SKM-1 (cell line): ENCODE measurements at regions not wholly inside any gene's neighbourhood (a gene's known extent, or its start where the extent isn't known, plus 50 kb on each side); places are given as distances from the start of the nearest gene placed in this dataset.
"Not testable (repeated sequence)": the region's sequence is repeated elsewhere in the genome, so short reads cannot be mapped to it uniquely, and the experiment has no call there.

Source experiments
- DNase-seq: peaks from one replicate; lab custom pipeline; 2025; ENCODE audit not compliant: unreplicated experiment; lab: John Stamatoyannopoulos, UW

DNA sequence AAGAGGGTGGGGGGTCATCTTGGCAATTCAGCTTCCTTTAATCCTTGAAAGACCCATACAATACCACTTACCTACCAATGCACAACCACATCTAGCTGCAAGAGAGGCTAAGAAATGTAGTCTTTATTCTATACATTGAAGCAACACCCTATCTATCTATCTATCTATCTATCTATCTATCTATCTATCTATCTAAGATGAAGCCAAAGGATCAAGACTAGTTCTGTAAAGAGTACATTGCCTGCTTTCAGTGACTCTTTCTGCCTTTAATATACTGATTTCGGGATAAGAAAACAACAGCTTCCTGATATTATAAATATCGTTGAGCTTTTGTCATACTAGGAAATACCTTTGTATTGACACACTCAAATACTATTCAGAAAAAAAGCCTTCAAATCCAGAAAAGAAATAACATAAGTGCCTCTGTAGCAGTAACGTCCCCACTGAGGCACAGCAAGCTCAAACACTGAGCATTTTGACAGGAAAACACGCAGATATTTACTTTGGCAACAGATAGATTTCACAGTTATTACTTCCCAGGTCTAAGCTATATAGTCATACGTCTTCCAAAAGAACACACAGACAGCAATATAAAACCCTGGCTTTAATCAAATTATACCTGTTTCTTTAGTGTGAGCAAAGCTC is 139.4 kb upstream of the SERTAD2 start:
- no peak for DNase-seq

DNA sequence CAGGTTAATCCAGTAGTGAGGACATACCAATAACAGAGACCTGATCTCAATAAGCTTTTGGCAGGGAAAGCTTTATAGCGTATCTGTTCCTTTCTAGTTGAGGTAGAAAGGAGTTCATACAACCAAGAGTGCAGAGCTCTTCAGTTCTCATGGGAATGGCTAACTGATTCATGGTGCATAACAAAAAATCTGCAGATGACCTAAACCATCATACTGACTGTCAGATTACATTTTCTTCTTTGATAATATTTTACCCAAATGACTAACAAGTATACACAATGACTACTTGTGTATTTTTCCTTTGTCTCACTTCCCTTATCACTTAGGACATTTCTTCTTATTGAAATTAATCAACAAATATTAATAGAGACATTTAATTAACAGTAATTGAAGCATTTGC is 140.0 kb upstream of the SERTAD2 start:
- DNase-seq = no peak

- DNase-seq = no peak
Observed at GRCh38 chr2:64794426-64794995, 140.8 kb upstream of the SERTAD2 start.

GRCh38 chr2:64795024-64795592 is 141.4 kb upstream of the SERTAD2 start:
- DNase-seq = no peak

- DNase-seq = no peak
Observed at GRCh38 chr2:64796926-64797325, 143.2 kb upstream of the SERTAD2 start.

DNA sequence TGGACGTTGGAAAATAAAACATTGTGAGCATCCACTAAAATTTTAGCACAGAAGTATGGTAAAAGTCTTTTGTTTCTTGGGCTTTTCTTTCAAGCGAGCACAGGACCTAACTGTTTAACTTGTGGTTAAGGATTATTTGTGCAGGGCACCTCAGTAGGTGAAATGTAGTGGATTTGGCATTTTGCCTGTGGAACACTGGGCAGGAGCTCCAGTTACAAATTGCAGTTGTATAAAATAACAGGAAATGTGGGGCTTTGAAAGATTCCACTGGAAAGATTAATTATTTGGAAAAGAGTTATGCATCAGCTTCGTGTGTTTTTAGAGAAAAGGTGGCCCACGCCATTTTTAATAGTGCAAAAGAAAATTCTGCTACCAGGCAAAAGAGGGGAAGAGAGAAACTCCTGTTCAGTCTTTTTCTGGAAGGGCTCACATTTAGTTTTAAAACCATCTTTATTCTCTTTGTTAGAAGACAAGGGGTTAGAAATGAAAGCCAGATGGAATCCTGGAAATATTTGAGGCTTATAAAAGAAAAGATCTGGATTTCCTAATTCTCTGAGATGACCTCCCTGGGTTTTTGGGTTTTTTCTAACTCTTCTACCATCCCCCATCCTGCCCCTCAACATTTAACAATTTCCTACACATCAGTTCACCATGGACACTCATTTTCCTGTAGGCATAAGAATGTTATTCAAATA is 144.3 kb upstream of the SERTAD2 start:
- DNase-seq = no peak

- DNase-seq = no peak
Observed at GRCh38 chr2:64799592-64800252, 146.0 kb upstream of the SERTAD2 start.

DNA sequence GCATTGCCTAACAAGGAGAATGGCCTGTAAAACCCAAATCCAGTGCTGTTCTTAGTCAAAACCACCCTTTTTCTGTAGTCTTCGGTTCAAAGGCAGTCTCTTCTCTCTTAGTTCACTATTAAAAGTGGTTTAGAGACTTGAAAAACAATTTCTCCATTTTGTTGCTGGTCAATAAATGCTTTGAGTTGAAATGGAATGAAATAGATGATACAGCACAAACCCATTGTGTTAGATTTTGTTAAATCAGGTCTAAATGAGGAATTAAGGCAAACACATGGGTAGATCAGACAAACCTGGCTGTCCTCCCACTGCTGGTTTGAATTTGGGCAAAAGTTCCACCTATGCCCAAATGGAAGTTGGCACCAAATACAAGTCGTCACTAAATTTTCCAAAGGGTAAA is 150.1 kb upstream of the SERTAD2 start:
- no peak for DNase-seq

DNA sequence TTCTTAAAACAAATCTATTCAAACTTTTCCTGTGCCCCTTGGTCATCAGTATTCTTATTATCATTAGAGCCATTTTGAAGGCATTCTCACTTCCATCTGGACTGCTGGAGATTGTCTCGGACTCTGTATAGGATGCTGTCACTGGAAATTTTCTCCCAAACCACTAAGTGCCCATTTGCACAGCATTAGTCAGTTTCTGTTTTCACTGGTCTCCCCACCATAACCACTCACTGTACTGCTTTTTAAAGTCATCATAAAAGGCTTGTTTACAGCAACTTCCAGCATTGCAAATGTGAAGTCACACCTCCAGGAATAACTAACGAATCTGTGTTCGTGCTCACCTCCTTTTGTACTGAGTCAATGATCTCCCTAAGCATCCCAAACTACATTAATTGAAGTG is 150.9 kb upstream of the SERTAD2 start:
- no peak for DNase-seq

DNA sequence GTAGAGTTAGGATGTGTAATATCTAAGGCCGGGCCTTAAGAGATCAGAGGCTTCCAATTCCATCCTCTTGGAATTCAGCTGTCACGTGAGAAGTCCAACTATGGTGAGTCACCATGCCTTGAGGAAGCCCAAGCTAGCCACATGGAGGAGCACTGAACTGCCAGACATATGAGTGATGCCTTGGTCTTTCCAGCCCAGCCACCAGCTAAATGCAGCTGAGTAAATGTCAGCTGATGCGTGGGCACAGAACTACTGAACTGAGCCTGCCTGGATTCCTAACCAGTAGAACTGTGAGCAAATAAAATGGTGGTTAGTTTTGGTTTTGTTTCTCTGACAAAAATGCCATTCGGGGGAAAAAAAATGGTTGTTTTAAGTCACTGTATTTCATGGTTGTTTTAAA is 153.7 kb upstream of the SERTAD2 start:
- DNase-seq = no peak

DNA sequence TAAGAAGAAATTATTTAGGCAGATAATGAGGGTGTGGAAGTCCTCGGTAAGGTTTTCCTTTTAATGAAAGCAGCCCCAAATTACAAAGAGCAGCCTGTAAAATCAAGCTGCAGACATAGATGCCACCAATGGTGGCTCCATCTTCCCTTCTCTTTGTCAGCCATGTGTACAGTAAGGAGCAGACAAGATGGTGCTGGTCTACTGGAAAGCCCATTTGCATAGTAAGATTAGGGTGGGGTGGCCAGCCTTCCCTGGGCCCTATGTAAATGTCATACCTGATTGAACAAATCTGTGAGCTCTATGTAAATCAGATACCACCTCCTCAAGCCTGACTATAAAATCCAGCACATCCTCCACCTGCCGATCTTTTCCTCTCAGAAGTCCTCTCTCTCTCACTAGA is 154.4 kb upstream of the SERTAD2 start:
- DNase-seq = no peak

DNA sequence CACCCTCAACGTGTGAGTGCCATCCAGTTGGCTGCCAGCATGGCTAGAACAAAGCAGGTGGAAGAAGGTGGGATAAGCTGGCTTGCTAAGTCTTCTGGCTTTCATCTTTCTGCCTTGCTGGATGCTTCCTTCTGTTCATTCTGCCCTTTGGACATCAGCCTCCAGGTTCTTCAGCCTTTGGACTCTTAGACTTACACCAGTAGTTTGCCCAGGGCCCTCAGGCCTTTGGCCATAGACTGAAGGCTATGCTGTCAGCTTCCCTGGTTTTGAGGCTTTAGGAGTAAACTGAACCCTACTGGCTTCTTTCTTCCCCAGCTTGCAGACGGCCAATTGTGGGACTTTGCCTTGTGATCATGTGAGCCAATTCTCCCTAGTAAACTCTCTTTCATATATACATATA is 155.0 kb upstream of the SERTAD2 start:
- DNase-seq = no peak

DNA sequence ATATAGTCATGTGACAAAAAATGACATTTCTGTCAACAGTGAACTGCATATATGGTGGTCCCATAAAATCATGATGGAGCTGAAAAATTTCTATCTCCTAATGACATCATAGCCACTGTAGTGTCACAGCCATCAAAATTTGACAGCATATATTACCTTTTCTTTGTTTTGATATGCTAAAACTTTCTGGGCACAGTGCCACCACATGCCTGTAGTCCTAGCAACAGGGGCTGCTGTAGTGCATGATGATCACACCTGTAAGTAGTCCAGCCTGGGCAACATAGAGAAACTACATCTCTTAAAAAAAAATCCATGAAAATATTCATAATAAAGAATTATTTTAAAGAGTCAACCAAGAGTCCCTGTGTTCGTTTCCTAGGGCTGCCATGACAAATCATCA is 155.5 kb upstream of the SERTAD2 start:
- DNase-seq = no peak

DNA sequence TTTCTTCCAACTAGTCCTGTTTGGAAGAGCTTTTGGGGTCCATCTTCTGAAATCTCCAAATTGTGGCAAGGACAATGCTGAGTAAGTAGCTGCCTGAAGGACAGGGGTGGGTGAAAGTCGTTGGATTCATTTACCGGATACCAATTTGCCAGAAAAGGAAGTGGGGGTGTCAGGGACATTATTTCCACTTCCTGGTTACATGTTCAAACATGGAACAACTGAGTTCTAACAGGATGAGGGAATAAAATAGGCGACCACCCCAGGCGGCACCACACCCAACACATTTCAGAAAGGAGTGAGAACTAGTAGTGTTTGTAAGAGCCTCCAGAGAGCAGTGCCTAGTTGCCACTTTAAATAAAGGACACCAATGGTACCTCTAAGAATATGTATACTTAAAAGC is 158.6 kb upstream of the SERTAD2 start:
- DNase-seq = no peak

- DNase-seq = no peak
Observed at GRCh38 chr2:64814007-64814406, 160.3 kb upstream of the SERTAD2 start.

DNA sequence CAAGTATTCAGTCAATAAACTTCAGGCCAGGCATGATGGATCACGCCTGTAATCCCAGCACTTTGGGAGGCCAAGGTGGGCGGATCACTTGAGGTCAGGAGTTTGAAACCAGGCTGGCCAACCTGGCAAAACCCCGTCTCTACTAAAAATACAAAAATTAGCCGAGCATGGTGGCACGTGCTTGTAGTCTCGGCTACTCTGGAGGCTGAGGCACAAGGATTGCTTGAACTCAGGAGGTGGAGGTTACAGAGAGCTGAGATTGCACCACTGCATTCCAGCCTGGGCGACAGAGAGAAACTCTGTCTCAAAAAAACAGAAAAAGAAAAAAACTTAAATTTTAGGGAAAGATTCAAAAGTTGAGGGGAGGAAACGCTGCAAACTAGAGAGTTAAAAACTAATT is 162.8 kb upstream of the SERTAD2 start:
- not testable (repeated sequence) for DNase-seq

DNA sequence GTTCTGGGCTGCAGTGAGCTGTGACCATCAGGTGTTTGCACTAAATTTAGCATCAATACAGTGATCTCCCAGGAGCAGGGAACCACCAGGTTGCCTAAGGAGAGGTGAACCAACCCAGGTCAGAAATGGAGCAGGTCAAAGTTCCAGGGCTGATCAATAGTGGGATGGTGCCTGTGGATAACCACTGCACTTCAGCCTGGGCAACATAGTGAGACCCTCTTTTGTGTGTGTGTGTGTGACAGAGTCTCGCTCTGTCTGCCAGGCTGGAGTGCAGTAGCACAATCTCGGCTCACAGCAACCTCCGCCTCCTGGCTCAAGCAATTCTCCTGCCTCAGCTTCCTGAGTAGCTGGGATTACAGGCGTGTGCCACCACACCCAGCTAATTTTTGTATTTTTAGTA is 163.7 kb upstream of the SERTAD2 start:
- no peak for DNase-seq

DNA sequence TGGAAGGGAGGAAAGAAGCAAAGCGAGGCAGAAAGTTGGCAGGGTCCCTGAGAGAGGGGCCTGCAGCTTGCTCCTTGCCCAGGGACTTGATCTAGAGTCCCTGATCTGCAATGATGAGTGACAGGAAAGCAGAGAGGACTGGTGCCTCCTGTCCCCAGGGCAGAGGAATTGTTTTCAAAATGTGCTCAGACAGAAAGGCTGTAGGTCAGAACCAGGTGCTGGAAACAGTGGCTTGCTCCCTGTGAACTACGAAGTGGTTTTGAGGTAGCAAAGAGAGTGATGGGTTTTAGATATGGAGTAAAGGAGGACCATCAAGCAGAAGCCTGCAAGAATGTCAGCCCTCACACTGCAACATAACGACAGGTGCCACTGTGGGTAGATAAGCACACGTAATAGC is 164.9 kb upstream of the SERTAD2 start:
- DNase-seq = no peak

DNA sequence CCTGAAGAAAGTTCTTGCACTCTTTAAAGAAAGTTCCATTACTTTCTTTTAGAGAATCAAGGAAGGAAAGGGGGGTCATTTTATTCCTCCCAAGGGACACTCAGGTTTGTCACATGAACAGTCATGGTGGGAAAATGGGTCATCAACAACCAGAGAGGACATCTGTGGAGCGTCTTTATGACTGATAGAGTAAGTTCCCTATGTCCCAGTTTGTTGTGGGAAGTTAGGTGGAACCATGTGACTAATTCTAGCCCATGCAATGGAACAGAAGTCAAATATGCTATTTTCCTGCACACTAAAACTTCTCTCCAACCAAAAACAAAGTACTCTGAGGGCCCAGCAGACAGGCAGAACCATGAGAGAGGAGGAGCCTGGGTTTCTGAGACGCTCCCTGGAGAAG is 165.6 kb upstream of the SERTAD2 start:
- no peak for DNase-seq

DNA sequence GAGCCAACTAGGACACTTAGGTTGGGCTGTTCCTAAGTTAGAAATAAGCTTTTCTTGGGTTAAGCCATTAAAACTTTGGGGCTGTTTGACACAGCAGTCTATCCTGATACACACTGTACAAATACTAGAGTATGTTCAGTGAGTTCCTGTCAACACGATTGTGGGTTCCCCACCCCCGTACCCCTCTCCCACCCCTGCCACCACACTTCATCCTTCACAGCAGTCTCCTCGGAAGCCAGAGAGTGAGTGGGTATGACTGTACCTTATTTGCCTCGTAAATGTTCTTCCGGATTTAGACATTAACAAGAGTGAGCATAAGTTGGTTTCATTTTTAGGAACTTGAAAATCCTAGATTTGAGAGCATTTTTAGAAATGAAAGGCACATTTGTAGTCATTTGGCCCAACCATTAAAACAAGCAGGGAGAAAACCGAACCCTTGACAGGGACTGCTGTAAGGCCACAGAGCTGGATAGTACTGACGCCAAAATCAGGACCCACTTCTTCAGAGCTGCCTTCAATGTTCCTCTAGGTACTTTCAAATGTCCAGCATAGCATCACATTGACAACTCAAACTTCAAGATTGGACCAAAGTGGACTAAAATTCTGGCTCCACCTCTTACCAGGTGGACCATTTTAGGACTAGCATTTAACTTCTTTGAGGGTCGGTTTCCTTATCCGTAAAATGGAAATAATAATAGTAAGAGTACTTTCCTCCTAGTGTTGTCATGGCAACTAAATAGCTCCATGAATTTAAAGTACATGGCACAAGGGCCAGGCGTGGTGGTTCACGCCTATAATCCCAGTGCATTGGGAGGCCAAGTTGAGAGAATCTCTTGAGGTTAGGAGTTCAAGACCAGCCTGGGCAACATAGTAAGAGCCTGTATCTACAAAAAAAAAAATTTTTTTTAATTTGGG is 166.3 kb upstream of the SERTAD2 start:
- no peak for DNase-seq

GRCh38 chr2:64820901-64821300 is 167.2 kb upstream of the SERTAD2 start:
- no peak for DNase-seq
